ENCODE measurements at regions not wholly inside any gene's neighbourhood (a gene's known extent, or its start where the extent isn't known, plus 50 kb on each side); places are given as distances from the start of the nearest gene placed in this dataset.

- DNase-seq (ENCODE audit: low read depth), result no peak
- no peak overlapping the region for H3K4me3 ChIP-seq (replicated peaks; ENCODE audit: low read depth, low read length)
- TF ChIP-seq, protein P1, sequence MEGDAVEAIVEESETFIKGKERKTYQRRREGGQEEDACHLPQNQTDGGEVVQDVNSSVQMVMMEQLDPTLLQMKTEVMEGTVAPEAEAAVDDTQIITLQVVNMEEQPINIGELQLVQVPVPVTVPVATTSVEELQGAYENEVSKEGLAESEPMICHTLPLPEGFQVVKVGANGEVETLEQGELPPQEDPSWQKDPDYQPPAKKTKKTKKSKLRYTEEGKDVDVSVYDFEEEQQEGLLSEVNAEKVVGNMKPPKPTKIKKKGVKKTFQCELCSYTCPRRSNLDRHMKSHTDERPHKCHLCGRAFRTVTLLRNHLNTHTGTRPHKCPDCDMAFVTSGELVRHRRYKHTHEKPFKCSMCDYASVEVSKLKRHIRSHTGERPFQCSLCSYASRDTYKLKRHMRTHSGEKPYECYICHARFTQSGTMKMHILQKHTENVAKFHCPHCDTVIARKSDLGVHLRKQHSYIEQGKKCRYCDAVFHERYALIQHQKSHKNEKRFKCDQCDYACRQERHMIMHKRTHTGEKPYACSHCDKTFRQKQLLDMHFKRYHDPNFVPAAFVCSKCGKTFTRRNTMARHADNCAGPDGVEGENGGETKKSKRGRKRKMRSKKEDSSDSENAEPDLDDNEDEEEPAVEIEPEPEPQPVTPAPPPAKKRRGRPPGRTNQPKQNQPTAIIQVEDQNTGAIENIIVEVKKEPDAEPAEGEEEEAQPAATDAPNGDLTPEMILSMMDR (IDR thresholded peaks at IDR 0.05; ENCODE audit: low read length, missing control alignments), result no peak
Observed at GRCh38 chrX:40282946-40283660, 185.3 kb upstream of the BCOR start.

DNA sequence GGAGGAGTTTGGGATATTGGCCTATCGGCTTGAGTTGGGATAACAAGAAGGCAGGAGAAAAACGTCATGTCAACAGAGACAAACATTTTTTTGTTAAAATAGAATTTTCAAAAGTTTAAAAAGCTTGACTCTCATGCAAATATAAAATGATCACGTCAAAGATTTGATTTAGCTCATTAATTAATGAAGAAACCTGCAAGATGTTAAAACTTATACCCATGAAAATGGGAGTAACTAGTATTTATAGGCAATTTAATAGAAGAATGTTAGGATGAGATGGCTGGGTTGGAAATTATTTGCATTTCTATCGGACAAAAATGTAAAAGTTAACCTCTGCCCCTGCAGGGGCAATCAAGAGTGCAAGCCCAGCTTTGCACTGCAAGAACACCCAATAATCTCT, 184.6 kb upstream of the BCOR start:
- no peak for DNase-seq (ENCODE audit: low read depth)
- H3K4me3 ChIP-seq (replicated peaks; ENCODE audit: low read depth, low read length), result no peak overlapping the region
- TF ChIP-seq, protein P1 (IDR thresholded peaks at IDR 0.05; ENCODE audit: low read length, missing control alignments), result no peak

- TF ChIP-seq, protein P1 (IDR thresholded peaks at IDR 0.05; ENCODE audit: low read length, missing control alignments), result no peak
Observed at GRCh38 chrX:40281336-40282005, 183.7 kb upstream of the BCOR start.

GRCh38 chrX:40279762-40280161, 182.0 kb upstream of the BCOR start:
- TF ChIP-seq, protein P1 (IDR thresholded peaks at IDR 0.05; ENCODE audit: low read length, missing control alignments), result no peak
- DNase-seq (ENCODE audit: low read depth), result no peak

More at GRCh38 chrX:40281336-40282005, 183.7 kb upstream of the BCOR start:
- H3K4me3 ChIP-seq (replicated peaks; ENCODE audit: low read depth, low read length), result no peak overlapping the region
- DNase-seq (ENCODE audit: low read depth), result no peak

DNA sequence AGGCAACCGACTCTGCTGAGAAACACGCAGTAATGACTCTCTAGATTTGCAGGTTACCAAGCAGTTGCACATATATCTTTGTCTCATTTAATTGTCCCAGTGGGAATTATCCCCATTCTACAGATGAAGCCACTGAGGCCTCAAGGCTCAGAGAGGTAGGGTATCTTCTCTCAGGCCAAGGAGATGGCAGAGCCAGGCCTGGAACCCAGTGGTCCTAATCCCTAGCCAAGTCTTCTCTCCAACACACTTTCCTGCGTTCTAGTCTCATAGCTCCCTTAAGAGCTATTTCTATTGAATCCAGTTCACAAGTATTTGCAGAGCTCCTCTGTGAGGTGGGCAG, 181.3 kb upstream of the BCOR start:
- H3K4me3 ChIP-seq (replicated peaks; ENCODE audit: low read depth, low read length), result no peak overlapping the region
- no peak for DNase-seq (ENCODE audit: low read depth)
- TF ChIP-seq, protein P1 (IDR thresholded peaks at IDR 0.05; ENCODE audit: low read length, missing control alignments), result no peak

More at GRCh38 chrX:40279762-40280161, 182.0 kb upstream of the BCOR start:
- no peak overlapping the region for H3K4me3 ChIP-seq (replicated peaks; ENCODE audit: low read depth, low read length)

DNA sequence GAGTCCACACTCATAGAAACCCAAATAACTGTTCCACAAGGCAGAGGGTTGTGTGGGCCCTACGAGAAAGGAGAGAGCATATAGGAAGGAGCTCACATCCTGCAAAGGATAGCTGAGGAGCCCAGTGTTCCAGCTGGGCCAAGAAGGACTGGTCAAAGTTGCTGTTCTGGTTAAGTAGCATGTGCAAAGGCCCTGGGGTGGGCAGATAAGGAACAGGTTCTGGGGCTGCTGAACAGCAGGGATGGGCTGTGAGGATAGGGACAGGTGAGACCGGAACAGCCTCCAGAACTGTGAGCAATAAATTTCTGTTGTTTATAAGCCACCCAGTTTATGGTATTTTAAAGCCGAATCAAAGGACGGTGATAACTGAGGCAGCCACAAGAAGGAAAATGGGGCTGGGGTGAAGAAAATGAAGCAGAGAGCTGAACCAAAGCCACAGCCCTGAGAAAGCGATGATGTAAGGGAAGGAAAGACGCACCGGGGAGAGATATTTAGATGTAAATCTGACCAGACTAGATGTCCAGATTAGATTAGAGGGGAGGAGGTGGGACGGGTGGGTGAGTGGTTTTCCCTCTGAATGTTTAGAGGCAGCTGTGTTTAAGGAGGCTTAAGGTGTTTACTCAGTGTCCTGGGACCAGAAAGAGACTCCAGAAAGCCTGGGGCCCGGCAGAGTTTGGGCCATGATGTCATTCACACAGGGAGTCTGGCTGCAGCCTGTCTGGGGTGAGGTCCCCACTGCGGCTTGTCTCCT, 180.8 kb upstream of the BCOR start:
- no peak overlapping the region for H3K4me3 ChIP-seq (replicated peaks; ENCODE audit: low read depth, low read length)
- DNase-seq (ENCODE audit: low read depth), result no peak
- TF ChIP-seq, protein P1 (IDR thresholded peaks at IDR 0.05; ENCODE audit: low read length, missing control alignments), result no peak

Data from fibroblast of pulmonary artery (primary cell).